ENCODE measurements at regions not wholly inside any gene's neighbourhood (a gene's known extent, or its start where the extent isn't known, plus 50 kb on each side); places are given as distances from the start of the nearest gene placed in this dataset.

DNA sequence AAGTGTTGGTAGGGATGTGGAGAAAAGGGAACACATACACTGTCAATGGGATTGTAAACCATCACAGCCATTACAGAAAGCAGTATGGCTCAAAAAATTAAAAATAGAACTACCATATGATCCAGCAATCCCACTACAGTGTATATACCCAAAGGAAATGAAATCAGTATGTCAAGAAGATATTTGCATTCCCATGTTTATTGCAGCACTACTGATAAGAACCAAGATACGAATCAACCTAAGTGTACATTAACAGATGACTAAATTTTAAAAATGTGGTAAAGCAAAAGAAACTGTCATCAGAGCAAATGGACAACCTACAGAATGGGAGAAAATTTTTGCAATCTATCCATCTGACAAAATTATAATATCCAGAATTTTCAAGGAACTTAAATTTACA lies 290.4 kb downstream of the IPMK start:
- H3K36me3 Mint-ChIP-seq: no peaks in the 10 kb centered on the region
- DNase-seq (ENCODE audit: low spot score in 2 of 2): no peak
- H3K27me3 Mint-ChIP-seq: no peaks in the 10 kb centered on the region
- no peaks in the 10 kb centered on the region for H3K4me1 Mint-ChIP-seq
- peaks cover 4% of the 10 kb centered on the region for H3K9me3 Mint-ChIP-seq
- no peak overlapping the region for H3K27ac Mint-ChIP-seq
- no peak overlapping the region for H3K4me3 Mint-ChIP-seq
- no peak for ATAC-seq (ENCODE audit: low read depth)

DNA sequence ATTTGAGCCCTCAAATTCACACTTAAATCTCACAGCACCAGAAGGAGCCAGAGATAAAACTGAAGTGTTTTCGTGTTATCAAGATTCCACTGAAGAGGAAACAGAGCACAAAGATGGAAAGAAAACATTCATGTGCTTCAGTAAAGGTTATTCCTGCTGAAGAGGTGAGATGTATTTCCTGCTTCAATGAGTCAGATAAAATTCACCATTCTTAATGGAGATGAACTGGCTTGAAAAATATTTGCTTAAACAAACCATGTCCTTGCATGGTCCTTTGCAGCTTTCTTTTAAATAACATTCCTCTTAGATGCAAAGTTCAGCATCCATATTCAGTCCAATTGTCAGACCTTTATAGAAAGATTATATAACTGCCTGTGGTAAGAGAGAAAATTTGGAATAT lies 294.2 kb downstream of the IPMK start:
- no peaks in the 10 kb centered on the region for H3K36me3 Mint-ChIP-seq
- no peak overlapping the region for H3K27ac Mint-ChIP-seq
- H3K4me3 Mint-ChIP-seq: no peak overlapping the region
- DNase-seq (ENCODE audit: low spot score in 2 of 2) (no peak), ATAC-seq (ENCODE audit: low read depth) (no peak)
- H3K9me3 Mint-ChIP-seq: peaks cover 4% of the 10 kb centered on the region
- H3K27me3 Mint-ChIP-seq: no peaks in the 10 kb centered on the region
- no peaks in the 10 kb centered on the region for H3K4me1 Mint-ChIP-seq

DNA sequence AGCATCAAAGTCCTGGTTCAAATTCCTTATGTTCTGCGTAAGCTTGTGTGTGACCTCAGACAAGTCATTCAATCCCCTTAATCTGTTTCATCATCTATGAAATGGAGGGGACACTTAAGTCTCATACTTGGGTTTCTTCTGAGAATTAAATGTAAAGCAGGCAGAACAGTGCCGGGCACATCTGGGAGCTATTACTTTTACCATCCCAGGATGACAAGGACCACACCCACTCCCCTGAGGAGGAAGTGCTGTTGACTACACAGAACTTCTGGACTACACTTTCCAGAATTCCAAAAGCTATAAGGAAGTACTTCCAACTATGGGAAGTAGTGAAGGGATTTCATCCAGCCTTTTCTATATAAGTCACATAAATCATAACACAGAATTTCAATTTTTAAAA lies 294.9 kb downstream of the IPMK start:
- no peak for ATAC-seq (ENCODE audit: low read depth)
- H3K36me3 Mint-ChIP-seq: no peaks in the 10 kb centered on the region

DNA sequence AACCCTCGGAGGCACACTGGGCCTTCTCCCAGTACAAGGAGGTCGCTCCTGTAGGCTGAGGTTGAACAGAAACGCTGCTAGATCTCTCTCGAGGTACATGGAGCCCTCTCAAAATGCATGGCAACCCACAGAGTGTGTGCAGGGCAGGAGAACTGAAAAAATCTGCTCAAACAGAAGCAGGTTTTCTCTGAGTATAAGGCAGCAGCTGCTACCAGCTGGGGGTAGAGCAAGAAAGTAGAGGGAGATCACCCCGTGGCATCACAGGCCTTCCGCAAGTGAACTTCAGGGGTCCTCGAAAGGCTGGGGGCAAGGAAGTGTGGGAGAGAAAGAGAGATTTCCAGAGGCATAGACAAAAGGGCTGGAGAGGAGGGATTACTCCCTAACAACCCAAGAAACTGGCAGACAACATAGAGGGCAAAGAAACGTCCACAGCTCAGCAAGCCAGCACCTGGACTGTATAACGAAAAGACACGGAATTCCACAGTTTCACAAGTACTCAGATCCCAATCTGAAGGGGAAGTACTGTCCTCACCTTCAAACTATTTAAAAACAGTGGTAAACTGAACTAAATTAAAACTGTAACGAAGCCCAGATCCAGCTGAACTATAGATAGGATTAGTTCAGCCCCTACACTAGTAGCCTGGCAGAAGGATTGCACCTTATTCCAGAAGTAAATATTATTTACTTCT lies 299.2 kb downstream of the IPMK start:
- H3K27ac Mint-ChIP-seq: no peak overlapping the region
- no peaks in the 10 kb centered on the region for H3K36me3 Mint-ChIP-seq
- no peak for ATAC-seq (ENCODE audit: low read depth)
- no peaks in the 10 kb centered on the region for H3K4me1 Mint-ChIP-seq
- DNase-seq (ENCODE audit: low spot score in 2 of 2): no peak
- H3K27me3 Mint-ChIP-seq: no peaks in the 10 kb centered on the region
- no peak overlapping the region for H3K4me3 Mint-ChIP-seq
- no peaks in the 10 kb centered on the region for H3K9me3 Mint-ChIP-seq

More for the DNA sequence above, 294.9 kb downstream of the IPMK start:
- H3K4me3 Mint-ChIP-seq: no peak overlapping the region
- peaks cover 2% of the 10 kb centered on the region for H3K9me3 Mint-ChIP-seq
- H3K27me3 Mint-ChIP-seq: no peaks in the 10 kb centered on the region
- H3K27ac Mint-ChIP-seq: no peak overlapping the region
- H3K4me1 Mint-ChIP-seq: no peaks in the 10 kb centered on the region
- no peak for DNase-seq (ENCODE audit: low spot score in 2 of 2)

DNA sequence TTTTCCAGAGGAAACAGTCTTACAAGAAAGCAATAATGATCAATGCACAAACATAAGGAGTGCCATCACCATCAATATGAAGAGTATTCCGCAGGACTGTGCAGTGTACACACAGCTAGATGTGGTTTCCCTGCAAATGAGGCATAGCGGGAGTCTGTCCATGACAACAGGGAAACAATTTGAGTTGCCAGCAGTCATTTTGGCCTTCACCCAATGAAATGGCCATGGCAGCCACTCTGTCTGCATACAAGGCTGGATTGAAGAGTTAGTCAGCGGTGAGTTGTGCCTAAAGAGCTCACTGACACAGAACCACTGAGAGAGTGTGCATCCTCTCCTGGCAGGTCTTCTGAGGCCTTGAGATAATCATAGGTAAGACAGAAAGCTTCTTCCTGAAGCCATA lies 303.3 kb downstream of the IPMK start:
- ATAC-seq (ENCODE audit: low read depth) (no peak), DNase-seq (ENCODE audit: low spot score in 2 of 2) (no peak)
- Mint-ChIP-seq H3K27me3 (no peaks in the 10 kb centered on the region), H3K4me3 (no peak overlapping the region), H3K27ac (no peak overlapping the region), H3K36me3 (no peaks in the 10 kb centered on the region), H3K4me1 (no peaks in the 10 kb centered on the region), H3K9me3 (no peaks in the 10 kb centered on the region)

DNA sequence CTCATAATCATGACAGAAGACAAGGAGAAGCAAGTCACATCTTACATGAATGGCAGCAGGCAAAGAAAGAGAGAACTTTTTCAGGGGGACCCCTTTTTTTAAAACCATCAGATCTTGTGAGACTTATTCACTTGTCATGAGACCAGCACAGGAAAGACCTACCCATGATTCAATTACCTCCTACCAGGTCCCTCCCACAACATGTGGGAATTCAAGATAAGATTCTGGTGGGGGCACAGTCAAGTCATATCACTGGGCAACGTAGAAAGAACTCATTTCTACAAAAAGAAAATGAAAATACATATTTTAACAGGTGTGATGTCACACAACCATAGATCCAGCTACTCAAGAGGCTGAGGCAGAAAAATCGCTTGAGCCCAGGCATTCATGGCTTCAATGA lies 304.1 kb downstream of the IPMK start:
- Mint-ChIP-seq H3K27me3 (no peaks in the 10 kb centered on the region), H3K27ac (no peak overlapping the region), H3K36me3 (no peaks in the 10 kb centered on the region), H3K4me3 (no peak overlapping the region), H3K9me3 (no peaks in the 10 kb centered on the region), H3K4me1 (no peaks in the 10 kb centered on the region)
- no peak for DNase-seq (ENCODE audit: low spot score in 2 of 2)
- no peak for ATAC-seq (ENCODE audit: low read depth)

DNA sequence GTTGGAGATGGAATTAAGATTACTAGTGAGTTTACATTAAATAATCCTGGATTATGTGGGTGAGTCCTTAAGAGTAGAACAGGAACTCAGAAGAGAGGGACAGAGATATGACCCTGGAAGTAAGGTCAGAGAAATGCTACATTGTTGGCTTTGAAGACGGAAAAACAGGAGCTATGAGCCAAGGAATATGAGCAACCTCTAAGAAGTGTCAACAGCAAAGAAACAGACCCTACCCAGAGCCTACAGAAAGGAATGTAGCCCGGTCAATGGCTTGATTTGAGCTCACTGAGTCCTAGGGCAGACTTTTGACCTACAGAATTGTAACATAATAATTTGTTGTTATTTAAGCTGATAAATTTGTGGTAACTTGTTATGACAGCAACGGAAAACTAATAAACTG lies 304.9 kb downstream of the IPMK start:
- Mint-ChIP-seq H3K36me3 (no peaks in the 10 kb centered on the region), H3K27me3 (no peaks in the 10 kb centered on the region), H3K9me3 (no peaks in the 10 kb centered on the region), H3K4me3 (no peak overlapping the region), H3K4me1 (no peaks in the 10 kb centered on the region), H3K27ac (no peak overlapping the region)
- ATAC-seq (ENCODE audit: low read depth) (no peak), DNase-seq (ENCODE audit: low spot score in 2 of 2) (no peak)

DNA sequence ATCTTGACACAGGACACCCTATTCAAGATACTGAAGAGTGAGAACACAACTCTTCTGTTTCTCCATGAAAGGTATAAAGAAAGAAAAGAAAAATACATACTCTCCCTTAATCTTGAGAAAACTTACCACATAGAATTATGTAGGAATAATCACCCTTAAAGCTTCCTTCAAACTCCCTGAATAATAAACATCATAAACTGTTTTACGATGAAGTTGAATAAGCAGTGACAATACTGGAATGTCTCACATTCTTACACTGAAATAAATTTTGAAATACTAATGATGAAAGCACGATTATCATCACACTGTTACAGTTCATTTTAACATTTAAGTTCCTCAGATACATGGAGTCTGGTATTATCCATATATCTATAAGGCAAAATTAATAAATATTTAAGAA lies 306.2 kb downstream of the IPMK start:
- Mint-ChIP-seq H3K27ac (no peak overlapping the region), H3K4me1 (no peaks in the 10 kb centered on the region), H3K4me3 (no peak overlapping the region), H3K36me3 (no peaks in the 10 kb centered on the region), H3K27me3 (no peaks in the 10 kb centered on the region), H3K9me3 (no peaks in the 10 kb centered on the region)
- DNase-seq (ENCODE audit: low spot score in 2 of 2) (no peak), ATAC-seq (ENCODE audit: low read depth) (no peak)

DNA sequence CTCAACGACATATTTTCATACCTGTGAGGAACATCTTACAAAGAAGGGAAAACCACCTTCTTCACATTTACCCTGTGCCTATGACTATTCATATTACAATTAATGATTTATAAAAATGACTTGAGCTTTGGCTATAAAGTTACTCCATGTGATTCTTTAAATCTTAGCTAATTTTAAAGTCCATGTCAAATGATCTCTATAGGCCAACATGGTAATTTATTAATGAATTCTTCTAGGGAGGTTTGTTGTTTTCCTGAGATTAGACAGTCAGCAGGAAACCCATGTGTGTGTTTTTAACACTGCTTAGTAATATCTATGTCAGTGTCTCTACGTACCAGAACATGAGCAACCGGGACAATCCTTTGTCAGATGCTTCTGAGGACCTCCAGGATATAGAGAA lies 307.3 kb downstream of the IPMK start:
- Mint-ChIP-seq H3K36me3 (no peaks in the 10 kb centered on the region), H3K27ac (no peak overlapping the region), H3K9me3 (no peaks in the 10 kb centered on the region), H3K4me1 (no peaks in the 10 kb centered on the region), H3K27me3 (no peaks in the 10 kb centered on the region), H3K4me3 (no peak overlapping the region)
- ATAC-seq (ENCODE audit: low read depth): no peak
- DNase-seq (ENCODE audit: low spot score in 2 of 2): no peak

DNA sequence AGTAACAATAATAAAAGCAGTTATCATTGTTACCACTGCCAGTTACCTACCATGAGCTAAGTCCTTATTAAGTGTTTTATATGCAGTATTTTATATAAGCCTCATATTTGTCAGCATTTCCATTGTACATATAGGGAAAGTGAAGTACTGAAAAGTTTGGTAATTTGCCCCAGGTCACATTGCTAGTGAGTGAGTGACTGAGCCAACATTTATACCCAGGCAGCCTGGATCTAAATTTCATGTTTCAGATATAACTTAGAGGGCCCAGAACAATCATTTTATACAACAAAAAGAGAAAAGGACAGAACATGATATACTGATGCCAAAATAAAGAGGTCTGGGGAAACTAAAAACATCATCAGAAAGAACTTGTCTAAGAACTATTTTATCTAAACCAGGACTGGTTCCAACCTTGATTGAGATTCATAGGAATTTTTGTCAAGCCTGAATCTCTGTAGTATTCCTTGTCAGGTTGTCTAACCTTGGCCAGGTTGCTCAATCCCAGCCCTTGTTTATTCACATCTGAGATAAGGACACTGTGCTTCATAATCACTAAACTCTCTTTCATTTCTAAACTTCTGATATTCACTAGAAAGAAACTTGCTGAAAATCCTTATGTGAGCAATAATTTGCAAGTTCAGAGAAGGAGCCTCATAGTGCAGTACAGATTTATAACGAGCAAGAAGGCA lies 308.2 kb downstream of the IPMK start:
- no peak overlapping the region for H3K27ac Mint-ChIP-seq
- no peak overlapping the region for H3K4me3 Mint-ChIP-seq
- H3K27me3 Mint-ChIP-seq: no peaks in the 10 kb centered on the region
- H3K4me1 Mint-ChIP-seq: no peaks in the 10 kb centered on the region
- ATAC-seq (ENCODE audit: low read depth): no peak
- H3K9me3 Mint-ChIP-seq: no peaks in the 10 kb centered on the region
- no peaks in the 10 kb centered on the region for H3K36me3 Mint-ChIP-seq
- no peak for DNase-seq (ENCODE audit: low spot score in 2 of 2)

DNA sequence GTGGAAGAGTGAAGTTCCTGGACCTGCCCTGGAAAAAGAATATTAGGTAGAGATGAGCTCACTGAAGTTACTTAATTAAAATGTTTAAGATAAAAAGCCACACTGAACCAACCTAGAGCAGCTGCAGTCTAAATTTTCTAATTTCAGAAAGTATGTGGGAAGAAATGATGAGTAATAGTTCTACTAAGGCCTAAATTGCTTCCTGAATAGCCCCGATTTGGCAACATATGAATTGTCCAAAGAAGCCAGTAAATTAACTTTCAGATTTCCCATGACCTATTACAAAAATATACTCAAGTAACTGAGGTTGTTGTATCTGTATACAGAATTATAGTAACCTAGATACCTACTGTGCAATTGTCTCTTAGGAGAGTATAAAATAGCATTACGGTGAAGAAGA lies 312.6 kb downstream of the IPMK start:
- DNase-seq (ENCODE audit: low spot score in 2 of 2): no peak
- no peaks in the 10 kb centered on the region for H3K9me3 Mint-ChIP-seq
- H3K36me3 Mint-ChIP-seq: no peaks in the 10 kb centered on the region
- no peak overlapping the region for H3K27ac Mint-ChIP-seq
- no peak for ATAC-seq (ENCODE audit: low read depth)
- no peaks in the 10 kb centered on the region for H3K4me1 Mint-ChIP-seq
- H3K27me3 Mint-ChIP-seq: no peaks in the 10 kb centered on the region
- no peak overlapping the region for H3K4me3 Mint-ChIP-seq

DNA sequence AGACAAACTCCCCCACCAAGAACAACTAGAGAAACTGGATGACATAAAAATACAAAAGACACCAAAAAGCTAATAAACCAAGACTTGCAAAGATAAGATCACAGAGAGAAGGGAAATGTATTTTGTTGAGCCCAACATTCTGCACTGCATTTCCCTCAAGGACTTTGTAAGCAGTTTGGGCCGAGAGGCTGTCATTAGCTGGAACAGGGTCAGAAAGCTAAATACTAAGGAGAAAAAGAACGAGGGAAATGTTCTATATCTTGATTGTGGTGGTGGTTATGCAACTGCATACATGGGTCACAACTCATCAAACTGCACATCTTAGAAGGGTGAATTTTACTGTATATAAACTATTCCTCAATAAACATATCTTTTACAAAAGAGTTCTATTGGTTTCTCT lies 315.0 kb downstream of the IPMK start:
- DNase-seq (ENCODE audit: low spot score in 2 of 2): no peak
- H3K27me3 Mint-ChIP-seq: no peaks in the 10 kb centered on the region
- no peaks in the 10 kb centered on the region for H3K36me3 Mint-ChIP-seq
- H3K9me3 Mint-ChIP-seq: no peaks in the 10 kb centered on the region
- H3K27ac Mint-ChIP-seq: no peak overlapping the region
- H3K4me3 Mint-ChIP-seq: no peak overlapping the region
- ATAC-seq (ENCODE audit: low read depth): no peak
- H3K4me1 Mint-ChIP-seq: no peaks in the 10 kb centered on the region

DNA sequence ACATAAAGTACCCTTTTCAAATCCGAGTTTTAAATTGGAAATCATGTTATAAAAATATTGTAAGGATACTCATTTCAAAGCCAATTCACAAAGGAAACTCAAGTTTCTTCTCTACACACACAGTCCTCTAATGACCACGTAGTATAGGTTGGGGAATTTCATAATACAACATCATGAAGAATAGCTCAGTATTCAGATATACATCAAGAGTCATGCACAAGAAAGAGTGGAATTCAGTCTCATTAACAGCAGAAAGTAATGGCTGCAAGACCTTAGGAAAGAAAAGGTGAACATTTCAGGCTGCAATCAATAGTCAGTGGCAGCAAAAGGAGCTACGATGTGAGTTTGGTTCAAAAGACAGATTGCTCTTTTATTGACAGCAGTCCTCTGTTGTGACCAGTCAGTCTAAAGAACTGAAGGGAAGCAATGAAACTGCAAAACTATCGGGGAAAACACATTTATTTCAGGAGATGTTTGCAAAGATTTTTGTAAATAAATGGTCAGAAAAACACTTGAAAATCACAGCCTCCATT lies 317.2 kb downstream of the IPMK start:
- H3K9me3 Mint-ChIP-seq: no peaks in the 10 kb centered on the region
- no peak for ATAC-seq (ENCODE audit: low read depth)
- no peaks in the 10 kb centered on the region for H3K36me3 Mint-ChIP-seq
- no peak overlapping the region for H3K27ac Mint-ChIP-seq
- DNase-seq (ENCODE audit: low spot score in 2 of 2): no peak
- H3K27me3 Mint-ChIP-seq: no peaks in the 10 kb centered on the region
- H3K4me1 Mint-ChIP-seq: no peaks in the 10 kb centered on the region
- no peak overlapping the region for H3K4me3 Mint-ChIP-seq

DNA sequence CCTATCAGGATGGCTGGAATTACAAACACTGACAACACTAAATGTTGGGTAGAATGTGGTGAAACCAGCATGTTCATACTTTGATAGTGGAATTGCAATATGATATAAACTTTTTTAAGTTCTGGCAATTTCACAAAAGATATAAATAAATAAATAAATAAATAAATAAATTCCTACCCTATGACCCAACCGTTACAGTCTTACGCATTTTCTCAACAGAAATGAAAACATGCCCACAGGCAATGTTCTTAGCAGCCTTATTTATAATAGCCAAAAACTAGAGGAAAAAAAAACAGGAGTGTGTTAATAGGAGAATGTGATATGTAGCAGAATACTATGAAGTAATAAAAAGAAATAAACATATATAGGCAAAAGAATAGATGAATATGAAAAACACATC lies 318.9 kb downstream of the IPMK start:
- Mint-ChIP-seq H3K27ac (no peak overlapping the region), H3K4me1 (no peaks in the 10 kb centered on the region), H3K36me3 (no peaks in the 10 kb centered on the region), H3K27me3 (no peaks in the 10 kb centered on the region), H3K4me3 (no peak overlapping the region), H3K9me3 (no peaks in the 10 kb centered on the region)
- no peak for ATAC-seq (ENCODE audit: low read depth)
- DNase-seq (ENCODE audit: low spot score in 2 of 2): no peak

DNA sequence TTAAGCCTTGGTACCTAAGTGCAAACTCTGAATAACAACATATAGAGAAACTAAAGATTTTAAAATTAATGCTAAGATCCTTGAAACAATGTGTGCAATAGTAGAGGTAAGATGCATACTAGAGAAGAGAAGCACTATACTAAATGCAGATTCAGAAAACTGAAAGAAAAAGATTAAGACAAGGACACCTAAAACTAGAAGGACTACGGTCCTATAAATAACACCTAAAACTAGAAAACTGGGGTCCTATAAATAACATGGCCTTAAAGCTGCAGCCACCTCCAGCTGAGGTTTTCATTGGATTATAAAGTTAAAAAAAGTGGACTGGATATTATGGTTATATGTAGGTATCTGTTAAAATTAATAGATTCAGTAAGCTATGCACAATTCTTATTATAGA lies 320.9 kb downstream of the IPMK start:
- Mint-ChIP-seq H3K36me3 (no peaks in the 10 kb centered on the region), H3K4me3 (no peak overlapping the region), H3K9me3 (no peaks in the 10 kb centered on the region), H3K27me3 (no peaks in the 10 kb centered on the region), H3K27ac (no peak overlapping the region), H3K4me1 (no peaks in the 10 kb centered on the region)
- ATAC-seq (ENCODE audit: low read depth): no peak
- DNase-seq (ENCODE audit: low spot score in 2 of 2): no peak

All from memory B cell (primary cell).